Embryonic facial prominence (tissue), 1 donor: ENCODE measurements at regions not wholly inside any gene's neighbourhood (a gene's known extent, or its start where the extent isn't known, plus 50 kb on each side); places are given as distances from the start of the nearest gene placed in this dataset.

Experiments used
- DNase-seq: peaks from one replicate; pipeline ENCODE4 v3.0.0-alpha.2; 2016; ENCODE audit errors: extremely low spot score

DNA sequence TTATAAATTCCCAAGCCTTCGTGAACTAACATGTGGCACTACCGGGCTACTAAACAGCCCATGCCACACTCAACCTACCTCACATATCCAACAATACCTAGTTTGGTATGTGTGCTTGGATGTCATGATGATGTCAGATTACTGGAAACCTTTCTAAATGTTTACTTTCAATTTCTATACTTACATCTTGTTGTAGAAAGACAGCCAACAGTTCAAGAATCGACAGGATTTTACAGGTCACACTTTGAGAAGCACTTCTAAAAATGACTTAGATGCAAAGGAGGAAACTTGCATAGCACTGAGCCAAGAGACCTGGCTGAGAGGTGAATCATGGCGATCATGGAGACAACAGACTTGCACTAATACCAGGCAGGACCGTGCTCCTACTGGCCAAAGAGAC lies 209.9 kb downstream of the COL4A1 start:
- no peak for DNase-seq

- no peak for DNase-seq
Observed at GRCh38 chr13:110092831-110093247, 214.1 kb downstream of the COL4A1 start.

- DNase-seq, result no peak
Observed at GRCh38 chr13:110089815-110090214, 217.1 kb downstream of the COL4A1 start.

- DNase-seq, result no peak
Observed at GRCh38 chr13:110089100-110089499, 217.9 kb downstream of the COL4A1 start.

DNA sequence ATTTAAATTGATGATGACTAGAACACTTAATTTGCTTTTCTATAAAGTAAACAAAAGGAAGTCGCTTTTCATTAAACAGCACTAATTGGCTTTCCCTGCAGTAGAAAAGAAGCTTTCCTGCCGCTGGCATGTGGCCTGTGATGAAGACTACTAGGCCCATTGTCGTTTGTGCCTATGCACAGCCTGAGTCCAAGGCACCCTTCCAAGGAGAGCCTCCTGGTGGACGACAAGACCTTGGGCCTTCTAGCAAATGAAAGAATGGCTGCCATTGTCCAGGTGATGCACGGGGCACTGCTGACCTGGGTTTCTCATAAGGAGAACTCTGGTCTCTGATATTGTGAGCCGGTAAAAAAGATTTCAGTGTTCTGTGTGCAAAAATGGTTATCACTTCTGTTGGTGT lies 233.0 kb downstream of the COL4A1 start:
- no peak for DNase-seq

DNA sequence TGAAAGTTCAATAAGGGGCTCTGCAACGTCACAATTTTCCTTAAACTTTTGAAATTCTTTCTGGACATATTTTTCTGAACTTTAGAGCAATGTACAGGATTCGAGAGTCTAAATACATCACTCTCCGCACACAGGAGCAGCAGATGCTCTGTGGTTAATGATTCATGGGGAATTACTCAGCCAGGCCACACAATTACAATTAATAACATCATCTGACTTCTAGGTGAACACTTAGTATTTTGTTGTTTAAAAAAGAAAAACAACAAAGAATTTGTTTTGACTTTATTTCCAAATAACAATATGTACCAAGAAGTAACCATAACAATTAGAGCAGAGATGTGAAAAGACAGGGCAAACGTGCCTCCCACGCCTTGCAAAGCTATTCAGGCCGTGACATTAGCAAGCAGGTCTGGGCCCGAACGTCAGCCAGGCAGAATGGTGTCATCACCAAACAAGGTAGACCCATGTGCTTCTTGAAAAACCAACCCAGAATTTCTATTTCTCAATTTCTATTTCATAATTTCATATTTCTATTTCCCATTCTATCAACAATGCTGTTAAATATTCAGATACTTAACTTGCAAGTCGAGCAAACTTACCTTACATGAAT lies 236.3 kb downstream of the COL4A1 start:
- DNase-seq, result no peak

GRCh38 chr13:110070046-110070445 lies 236.9 kb downstream of the COL4A1 start:
- DNase-seq, result no peak

- DNase-seq, result no peak
Observed at GRCh38 chr13:110068176-110068473, 238.8 kb downstream of the COL4A1 start.

GRCh38 chr13:110067355-110068175 lies 239.4 kb downstream of the COL4A1 start:
- no peak for DNase-seq

DNA sequence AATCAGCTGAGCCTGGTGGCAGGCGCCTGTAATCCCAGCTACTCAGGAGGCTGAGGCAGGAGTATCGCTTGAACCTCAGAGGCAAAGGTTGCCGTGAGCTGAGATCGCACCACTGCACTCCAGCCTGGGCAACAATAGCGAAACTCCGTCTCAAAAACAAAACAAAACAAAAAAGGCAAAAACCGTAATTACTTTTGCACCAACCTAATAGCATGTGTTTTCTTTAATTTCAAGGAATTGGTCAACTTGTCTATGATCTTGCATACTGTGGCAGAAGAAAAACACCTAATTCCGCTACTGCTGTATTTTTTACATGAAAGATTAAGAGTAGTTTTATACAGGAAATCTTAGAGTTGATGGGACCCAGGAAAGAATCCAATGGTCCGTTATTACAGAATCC lies 241.2 kb downstream of the COL4A1 start:
- no peak for DNase-seq

DNA sequence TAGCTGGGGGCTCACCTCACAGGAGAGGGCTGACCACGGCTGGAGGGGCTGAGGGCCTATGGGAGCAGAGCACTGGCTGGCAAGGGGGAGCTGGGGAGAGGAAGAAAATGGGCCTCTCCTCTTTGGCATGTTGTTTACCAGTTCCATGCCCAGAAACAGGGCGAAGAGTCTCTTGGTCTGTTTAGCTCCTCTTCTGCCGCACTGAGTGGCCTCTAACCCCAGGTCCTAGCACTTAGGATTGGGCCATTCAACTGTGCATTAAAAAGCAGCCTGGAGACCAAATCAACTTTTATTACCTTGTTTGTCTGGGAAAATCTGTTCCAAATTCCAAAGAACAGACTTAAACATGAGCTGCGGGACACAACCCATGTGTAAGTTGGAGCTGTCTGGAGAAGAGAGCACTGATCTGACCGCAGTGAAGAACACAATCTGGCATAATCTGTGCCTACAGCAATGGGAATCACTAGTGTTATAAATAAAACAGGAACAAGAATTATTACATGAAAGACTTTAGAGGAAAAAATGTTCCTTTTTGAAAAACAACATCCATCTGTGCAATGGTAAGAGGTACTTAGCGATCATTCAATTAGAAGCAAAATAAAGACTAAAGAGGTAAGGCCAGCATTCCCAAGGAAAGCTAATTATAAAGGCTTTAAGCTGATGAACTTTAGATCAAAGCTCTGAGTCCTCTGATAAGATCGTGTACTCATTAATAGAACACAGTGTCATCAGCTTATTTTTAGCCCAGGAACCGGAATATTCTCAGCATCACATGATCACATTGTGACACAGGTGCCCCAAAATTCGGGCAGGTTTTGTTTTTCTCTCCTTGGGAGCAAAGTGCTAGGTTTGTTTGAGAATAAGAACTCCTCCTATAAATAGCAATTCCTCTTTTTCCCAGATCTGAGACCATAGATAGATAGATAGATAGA lies 243.2 kb downstream of the COL4A1 start:
- no peak for DNase-seq

GRCh38 chr13:110062777-110063442 lies 244.0 kb downstream of the COL4A1 start:
- DNase-seq, result no peak

DNA sequence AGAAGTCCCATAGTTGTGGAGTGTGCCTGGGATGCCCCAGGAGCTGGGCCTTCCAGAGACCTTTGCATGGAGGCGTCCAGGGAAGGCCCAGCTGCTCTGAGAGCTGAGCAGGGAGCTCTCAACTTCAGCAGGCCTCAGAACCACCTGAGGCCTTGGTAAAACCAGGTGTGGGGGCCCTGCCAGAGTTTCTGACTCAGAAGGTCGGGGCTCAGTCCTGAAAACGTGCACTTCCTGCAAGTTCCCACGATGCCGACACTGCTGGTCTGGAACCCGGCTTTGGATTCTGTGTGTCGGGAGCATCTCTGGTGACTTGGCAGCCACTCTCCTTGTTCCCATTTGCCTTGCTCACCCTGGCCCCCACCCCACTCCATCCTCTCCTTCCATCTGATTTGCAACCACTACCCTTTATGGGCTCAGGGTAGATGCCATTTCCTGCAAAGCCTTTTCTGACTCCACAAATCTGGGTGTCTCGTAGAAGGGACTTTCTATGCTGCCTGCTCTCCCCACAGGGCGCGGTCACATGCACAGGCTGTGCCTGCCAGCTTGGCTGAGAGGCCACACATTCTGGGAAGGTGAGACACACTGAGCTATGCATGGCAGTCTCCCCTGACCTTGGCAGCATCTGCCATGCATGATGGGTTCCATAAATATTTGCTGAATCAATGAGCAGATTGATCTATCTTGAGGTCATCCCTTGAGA lies 244.7 kb downstream of the COL4A1 start:
- no peak for DNase-seq

DNA sequence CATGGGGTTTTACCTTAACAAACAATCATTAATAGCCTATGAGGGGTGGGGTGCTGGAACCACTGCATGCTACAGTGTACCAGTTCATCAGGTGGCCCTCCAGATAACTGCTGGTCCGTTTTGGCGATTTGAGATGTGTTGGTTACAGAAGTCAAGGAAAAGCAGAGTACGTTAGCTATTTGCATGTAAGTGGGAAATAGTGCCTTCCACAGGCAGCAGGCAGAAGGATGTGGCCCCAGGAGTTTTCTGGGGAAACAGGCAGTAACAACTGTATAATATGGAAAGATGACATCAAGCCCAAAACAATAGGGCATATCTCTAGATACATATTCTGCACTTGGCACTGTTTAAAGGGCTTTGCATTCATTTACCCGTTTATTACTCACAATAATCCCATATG lies 245.7 kb downstream of the COL4A1 start:
- DNase-seq, result no peak

- DNase-seq, result no peak
Observed at GRCh38 chr13:110057052-110057451, 249.9 kb downstream of the COL4A1 start.

- DNase-seq, result no peak
Observed at GRCh38 chr13:110056640-110057039, 250.3 kb downstream of the COL4A1 start.

DNA sequence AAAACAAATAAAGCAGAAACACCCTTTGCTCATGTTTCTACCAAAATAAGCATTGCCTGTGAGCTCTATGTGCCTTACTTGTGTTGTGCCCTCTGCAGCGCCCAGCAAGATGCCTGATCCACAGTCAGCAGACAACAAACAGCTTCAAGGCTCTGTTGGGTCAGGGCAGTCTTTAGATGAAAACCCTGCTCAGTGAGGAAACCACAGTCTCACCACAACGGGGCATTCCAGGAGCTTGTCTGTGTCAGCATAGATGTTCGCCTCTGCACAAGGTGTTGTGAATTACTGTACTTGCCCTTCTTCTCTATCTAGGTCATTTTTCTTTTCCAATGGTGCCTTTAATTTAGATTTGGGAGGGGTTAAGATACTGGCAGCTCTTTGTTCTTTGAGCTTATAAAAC lies 251.9 kb downstream of the COL4A1 start:
- DNase-seq, result no peak

GRCh38 chr13:110054041-110054440 lies 252.9 kb downstream of the COL4A1 start:
- no peak for DNase-seq

DNA sequence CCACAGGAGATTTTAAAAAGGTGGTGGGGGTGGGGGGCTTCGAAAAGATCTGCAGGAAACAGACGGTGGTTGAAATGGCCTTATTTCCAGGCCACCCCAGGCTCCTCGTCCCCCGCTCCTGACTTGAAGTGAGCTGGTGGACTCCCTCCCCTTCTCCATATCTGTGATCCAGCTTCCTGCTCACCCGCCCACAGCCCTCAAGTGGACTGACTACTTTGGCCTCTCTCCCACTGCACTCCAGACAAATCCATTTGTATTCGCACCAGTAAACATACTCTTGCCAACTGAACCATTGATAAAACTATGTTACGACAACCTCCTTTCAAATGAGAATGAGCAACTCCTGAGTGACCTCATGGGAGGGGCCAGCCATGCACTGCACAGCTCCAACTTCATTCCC lies 259.5 kb downstream of the COL4A1 start:
- no peak for DNase-seq

DNA sequence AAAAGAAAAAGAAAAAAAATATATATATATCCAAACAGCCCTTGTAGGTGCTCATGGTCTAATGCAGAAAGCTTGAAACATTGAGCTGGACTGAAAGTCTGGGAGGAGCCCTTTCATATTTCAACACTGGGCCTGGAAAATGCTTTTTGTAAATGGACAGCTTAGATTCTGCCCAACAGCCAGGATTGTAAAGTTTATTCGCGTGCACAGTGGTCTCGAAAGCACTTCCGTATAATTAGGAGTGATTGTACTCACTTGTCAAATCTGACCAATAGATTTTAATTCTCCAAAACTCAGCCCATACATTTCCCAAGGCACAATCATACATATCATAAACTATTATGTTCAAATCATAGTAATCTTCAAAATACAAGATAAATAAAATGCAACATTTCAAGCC lies 260.1 kb downstream of the COL4A1 start:
- DNase-seq, result no peak

GRCh38 chr13:110045919-110046318 lies 259.5 kb upstream of the IRS2 start:
- no peak for DNase-seq
